GM12873 (cell line): ENCODE measurements at regions not wholly inside any gene's neighbourhood (a gene's known extent, or its start where the extent isn't known, plus 50 kb on each side); places are given as distances from the start of the nearest gene placed in this dataset.

ENCODE experiments used
- TF ChIP-seq, protein P1 (sequence below): IDR thresholded peaks from 2 replicates; pipeline ENCODE4 v1.5.1; 2012; ENCODE audit warnings: low read depth, mild to moderate bottlenecking, moderate library complexity, low read length, control low read depth; ENCODE audit not compliant: insufficient read depth; ENCODE audit errors: missing control alignments

GRCh38 chr9:79877943-79878602 is 306.3 kb downstream of the TLE4 start:
- TF ChIP-seq, protein P1, sequence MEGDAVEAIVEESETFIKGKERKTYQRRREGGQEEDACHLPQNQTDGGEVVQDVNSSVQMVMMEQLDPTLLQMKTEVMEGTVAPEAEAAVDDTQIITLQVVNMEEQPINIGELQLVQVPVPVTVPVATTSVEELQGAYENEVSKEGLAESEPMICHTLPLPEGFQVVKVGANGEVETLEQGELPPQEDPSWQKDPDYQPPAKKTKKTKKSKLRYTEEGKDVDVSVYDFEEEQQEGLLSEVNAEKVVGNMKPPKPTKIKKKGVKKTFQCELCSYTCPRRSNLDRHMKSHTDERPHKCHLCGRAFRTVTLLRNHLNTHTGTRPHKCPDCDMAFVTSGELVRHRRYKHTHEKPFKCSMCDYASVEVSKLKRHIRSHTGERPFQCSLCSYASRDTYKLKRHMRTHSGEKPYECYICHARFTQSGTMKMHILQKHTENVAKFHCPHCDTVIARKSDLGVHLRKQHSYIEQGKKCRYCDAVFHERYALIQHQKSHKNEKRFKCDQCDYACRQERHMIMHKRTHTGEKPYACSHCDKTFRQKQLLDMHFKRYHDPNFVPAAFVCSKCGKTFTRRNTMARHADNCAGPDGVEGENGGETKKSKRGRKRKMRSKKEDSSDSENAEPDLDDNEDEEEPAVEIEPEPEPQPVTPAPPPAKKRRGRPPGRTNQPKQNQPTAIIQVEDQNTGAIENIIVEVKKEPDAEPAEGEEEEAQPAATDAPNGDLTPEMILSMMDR: no peak

- TF ChIP-seq, protein P1: no peak
Measured at GRCh38 chr9:79868567-79869189, 296.9 kb downstream of the TLE4 start.

DNA sequence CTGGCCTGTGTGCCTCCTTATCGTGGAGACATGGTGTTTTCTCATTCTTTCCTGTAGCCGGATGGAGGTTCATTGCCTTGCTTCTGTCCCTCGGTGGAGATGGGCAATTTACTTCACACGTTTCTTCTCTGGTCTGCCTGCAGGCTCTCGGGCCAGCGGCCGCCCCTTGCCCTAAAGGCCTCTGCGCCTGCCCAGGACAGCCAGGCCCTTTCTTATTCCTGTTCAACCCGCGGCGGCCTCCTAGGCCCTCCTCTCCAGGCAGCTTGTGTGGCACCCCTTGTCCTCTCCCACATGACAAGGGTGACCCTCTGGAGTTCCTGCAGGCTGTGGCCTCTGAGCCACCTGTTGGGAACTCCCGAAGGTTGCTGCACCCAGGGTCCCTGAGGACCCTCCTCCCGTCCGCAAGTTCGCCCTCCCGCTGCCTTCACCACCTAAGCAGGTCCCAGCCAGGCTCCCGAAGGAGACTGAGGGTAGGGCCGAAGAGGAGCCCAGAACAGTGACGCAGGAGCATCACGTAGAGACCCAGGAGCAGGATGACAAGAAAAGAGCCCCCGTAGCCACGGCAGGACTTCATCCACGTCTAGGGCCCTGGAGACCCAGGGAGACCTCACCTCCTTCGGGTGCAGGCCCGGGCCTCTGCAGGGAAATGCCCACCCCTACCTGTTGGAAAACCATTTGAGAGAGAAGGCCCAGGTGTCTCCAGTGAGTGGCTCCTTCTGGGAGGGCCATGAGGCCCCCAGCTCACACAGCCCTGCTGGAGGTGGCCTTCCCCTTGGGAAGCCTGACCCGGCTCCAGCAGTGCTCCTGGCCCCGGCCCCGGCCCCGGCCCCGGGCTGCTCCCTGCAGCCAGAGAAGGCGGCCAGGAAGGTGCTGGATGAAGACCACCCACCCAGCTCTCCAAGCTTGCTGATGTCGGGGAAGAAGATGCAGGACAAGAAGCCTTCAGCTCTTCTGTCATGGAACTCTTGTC is 291.4 kb downstream of the TLE4 start:
- TF ChIP-seq, protein P1: no peak

GRCh38 chr9:79858508-79858907 is 286.7 kb downstream of the TLE4 start:
- TF ChIP-seq, protein P1: no peak

DNA sequence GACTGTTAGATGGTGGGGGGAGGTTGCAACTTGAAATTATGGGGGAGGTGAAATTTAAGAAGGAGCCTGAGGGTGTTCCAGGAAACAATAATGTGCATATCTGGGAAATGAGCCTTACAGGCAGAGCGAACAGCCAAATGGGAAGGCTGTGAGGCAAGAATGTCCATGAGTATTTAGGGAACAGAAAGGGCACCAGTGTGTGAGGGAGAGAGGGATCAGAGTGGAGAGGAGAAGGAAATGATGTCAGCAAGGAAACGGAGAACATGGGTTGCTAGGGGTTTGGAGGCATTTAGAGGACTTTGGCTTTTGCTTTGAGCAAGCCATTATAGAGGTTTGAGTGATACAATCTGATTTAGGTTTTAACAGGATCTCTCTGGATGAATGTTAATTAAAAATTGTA is 285.4 kb downstream of the TLE4 start:
- TF ChIP-seq, protein P1: no peak

DNA sequence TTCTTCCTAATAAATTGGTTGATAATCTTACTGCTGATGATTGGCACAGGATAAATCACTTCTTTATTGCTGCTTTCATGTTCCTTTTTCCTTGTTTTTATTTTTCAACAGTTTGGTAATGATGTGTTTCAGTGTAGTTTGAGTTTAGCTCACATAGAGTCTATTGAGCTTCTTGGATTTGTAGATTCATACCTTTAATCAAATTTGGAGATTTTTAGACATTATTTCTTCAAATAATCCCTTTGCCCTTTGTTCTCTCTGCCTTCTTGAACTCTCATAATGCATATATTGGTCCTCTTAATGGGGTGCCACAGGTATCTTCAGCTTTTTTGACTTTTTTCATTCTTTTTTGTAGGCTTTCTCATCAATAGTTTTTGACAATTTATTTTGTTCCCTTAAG is 275.3 kb downstream of the TLE4 start:
- TF ChIP-seq, protein P1: no peak
